ENCODE measurements at regions not wholly inside any gene's neighbourhood (a gene's known extent, or its start where the extent isn't known, plus 50 kb on each side); places are given as distances from the start of the nearest gene placed in this dataset.
"Not testable (repeated sequence)": the region's sequence is repeated elsewhere in the genome, so short reads cannot be mapped to it uniquely, and the experiment has no call there.

DNA sequence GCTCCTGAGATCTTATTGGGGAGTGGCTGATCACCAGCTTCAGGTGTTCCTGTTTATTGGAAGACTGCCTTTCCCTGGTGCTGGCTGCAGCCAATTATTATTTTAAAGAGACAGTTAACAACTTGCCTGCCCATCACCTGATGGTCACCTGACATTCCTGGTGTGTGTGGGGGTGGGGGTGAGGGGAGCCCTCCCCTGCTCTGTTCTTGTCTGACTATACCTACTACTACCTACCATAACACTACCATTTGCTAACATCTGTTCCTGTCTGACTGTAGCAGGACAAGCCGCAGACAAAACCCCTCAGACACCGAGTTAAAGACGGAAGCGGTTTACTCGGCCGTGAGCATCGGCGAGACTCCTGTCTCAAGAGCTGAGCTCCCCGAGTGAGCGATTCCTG is 54.9 kb upstream of the NBPF3 start:
- Histone ChIP-seq H3K36me3 (ENCODE audit: control insufficient read depth, insufficient read depth, low read length) (no peaks in the 10 kb centered on the region), H3K27me3 (ENCODE audit: control insufficient read depth, insufficient read depth, low read length) (no peaks in the 10 kb centered on the region), H3K9me3 (ENCODE audit: control insufficient read depth, insufficient read depth, low read length) (no peaks in the 10 kb centered on the region), H3K4me3 (ENCODE audit: low read depth, low read length) (no peak overlapping the region), H3K4me1 (ENCODE audit: control insufficient read depth, insufficient read depth, low read length) (peaks cover 3% of the 10 kb centered on the region), H3K9ac (ENCODE audit: low read depth, low read length) (no peak overlapping the region)

DNA sequence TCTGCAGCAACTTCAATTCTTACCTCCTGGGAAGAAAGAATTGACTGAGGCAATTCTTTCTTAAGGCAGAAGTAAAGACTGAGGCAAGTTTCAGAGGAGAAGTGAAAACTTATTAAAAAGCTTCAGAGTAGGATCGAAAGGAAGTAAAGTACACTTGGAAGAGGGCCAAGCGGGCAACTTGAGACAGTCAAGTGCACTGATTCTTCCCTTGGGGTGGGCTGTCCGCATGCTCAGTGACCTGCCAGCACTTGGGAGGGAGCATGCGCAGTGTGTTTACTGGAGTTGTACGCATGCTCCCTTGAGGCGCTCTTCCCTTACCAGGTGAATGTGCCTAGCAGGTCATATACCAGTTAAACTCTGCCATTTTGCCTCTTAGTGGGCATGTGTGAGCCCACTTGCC is 55.3 kb upstream of the NBPF3 start:
- no peaks in the 10 kb centered on the region for H3K36me3 ChIP-seq (ENCODE audit: control insufficient read depth, insufficient read depth, low read length)
- H3K9ac ChIP-seq (ENCODE audit: low read depth, low read length) = no peak overlapping the region
- no peaks in the 10 kb centered on the region for H3K9me3 ChIP-seq (ENCODE audit: control insufficient read depth, insufficient read depth, low read length)
- H3K27me3 ChIP-seq (ENCODE audit: control insufficient read depth, insufficient read depth, low read length) = no peaks in the 10 kb centered on the region
- H3K4me3 ChIP-seq (ENCODE audit: low read depth, low read length) = no peak overlapping the region
- H3K4me1 ChIP-seq (ENCODE audit: control insufficient read depth, insufficient read depth, low read length) = peaks cover 3% of the 10 kb centered on the region

GRCh38 chr1:21383785-21384401 is 56.0 kb upstream of the NBPF3 start:
- Histone ChIP-seq H3K4me3 (ENCODE audit: low read depth, low read length) (no peak overlapping the region), H3K9me3 (ENCODE audit: control insufficient read depth, insufficient read depth, low read length) (no peaks in the 10 kb centered on the region), H3K9ac (ENCODE audit: low read depth, low read length) (no peak overlapping the region), H3K36me3 (ENCODE audit: control insufficient read depth, insufficient read depth, low read length) (no peaks in the 10 kb centered on the region), H3K27me3 (ENCODE audit: control insufficient read depth, insufficient read depth, low read length) (no peaks in the 10 kb centered on the region), H3K4me1 (ENCODE audit: control insufficient read depth, insufficient read depth, low read length) (peaks cover 3% of the 10 kb centered on the region)

DNA sequence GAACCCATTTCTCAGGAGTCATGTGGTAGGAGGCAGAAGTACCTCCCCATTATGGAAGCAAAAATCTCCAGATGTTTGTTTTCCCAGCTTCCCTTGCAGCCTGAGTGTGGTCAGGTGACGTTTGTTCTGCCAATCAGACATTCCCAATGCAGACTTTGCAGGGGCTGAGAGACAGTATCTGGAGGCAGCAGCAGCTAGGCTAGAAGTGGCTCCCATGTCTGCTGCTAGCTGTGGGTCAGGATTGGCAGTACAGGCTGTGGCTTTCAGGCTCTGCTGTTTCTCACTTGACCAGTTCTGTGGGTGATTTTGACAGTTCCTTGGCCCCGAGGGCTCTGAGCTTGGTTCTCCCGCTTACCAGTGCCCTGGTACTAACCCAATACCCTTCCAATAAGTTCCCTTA is 58.6 kb upstream of the NBPF3 start:
- Histone ChIP-seq H3K4me1 (ENCODE audit: control insufficient read depth, insufficient read depth, low read length) (peaks cover 3% of the 10 kb centered on the region), H3K9ac (ENCODE audit: low read depth, low read length) (no peak overlapping the region), H3K36me3 (ENCODE audit: control insufficient read depth, insufficient read depth, low read length) (no peaks in the 10 kb centered on the region), H3K9me3 (ENCODE audit: control insufficient read depth, insufficient read depth, low read length) (no peaks in the 10 kb centered on the region), H3K27me3 (ENCODE audit: control insufficient read depth, insufficient read depth, low read length) (no peaks in the 10 kb centered on the region), H3K4me3 (ENCODE audit: low read depth, low read length) (no peak overlapping the region)

DNA sequence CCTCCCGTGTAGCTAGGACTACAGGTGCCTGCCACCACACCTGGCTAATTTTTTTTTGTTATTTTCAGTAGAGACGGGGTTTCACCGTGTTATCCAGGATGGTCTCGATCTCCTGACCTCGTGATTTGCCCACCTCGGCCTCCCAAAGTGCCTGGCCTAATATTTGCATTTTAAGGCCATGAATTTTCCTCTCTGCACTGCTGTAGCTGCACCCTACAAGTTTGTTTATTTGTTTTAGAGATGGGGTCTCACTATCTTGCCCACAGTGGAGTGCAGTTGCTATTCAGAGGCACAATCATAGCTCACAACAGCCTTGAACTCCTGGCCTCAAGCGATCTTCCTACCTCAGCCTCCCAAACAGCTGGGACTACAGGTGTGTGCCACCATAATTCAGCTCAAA is 59.8 kb upstream of the NBPF3 start:
- H3K36me3 ChIP-seq (ENCODE audit: control insufficient read depth, insufficient read depth, low read length) = not testable (repeated sequence)

GRCh38 chr1:21379571-21379970 is 60.4 kb upstream of the NBPF3 start:
- no peak overlapping the region for H3K9ac ChIP-seq (ENCODE audit: low read depth, low read length)
- H3K4me1 ChIP-seq (ENCODE audit: control insufficient read depth, insufficient read depth, low read length) = peaks cover 3% of the 10 kb centered on the region
- H3K36me3 ChIP-seq (ENCODE audit: control insufficient read depth, insufficient read depth, low read length) = no peaks in the 10 kb centered on the region
- no peaks in the 10 kb centered on the region for H3K27me3 ChIP-seq (ENCODE audit: control insufficient read depth, insufficient read depth, low read length)
- H3K9me3 ChIP-seq (ENCODE audit: control insufficient read depth, insufficient read depth, low read length) = no peaks in the 10 kb centered on the region
- no peak overlapping the region for H3K4me3 ChIP-seq (ENCODE audit: low read depth, low read length)

More for the DNA sequence above, 59.8 kb upstream of the NBPF3 start:
- not testable (repeated sequence) for H3K4me3 ChIP-seq (ENCODE audit: low read depth, low read length); H3K27me3 ChIP-seq (ENCODE audit: control insufficient read depth, insufficient read depth, low read length); H3K9ac ChIP-seq (ENCODE audit: low read depth, low read length); H3K4me1 ChIP-seq (ENCODE audit: control insufficient read depth, insufficient read depth, low read length); H3K9me3 ChIP-seq (ENCODE audit: control insufficient read depth, insufficient read depth, low read length)

DNA sequence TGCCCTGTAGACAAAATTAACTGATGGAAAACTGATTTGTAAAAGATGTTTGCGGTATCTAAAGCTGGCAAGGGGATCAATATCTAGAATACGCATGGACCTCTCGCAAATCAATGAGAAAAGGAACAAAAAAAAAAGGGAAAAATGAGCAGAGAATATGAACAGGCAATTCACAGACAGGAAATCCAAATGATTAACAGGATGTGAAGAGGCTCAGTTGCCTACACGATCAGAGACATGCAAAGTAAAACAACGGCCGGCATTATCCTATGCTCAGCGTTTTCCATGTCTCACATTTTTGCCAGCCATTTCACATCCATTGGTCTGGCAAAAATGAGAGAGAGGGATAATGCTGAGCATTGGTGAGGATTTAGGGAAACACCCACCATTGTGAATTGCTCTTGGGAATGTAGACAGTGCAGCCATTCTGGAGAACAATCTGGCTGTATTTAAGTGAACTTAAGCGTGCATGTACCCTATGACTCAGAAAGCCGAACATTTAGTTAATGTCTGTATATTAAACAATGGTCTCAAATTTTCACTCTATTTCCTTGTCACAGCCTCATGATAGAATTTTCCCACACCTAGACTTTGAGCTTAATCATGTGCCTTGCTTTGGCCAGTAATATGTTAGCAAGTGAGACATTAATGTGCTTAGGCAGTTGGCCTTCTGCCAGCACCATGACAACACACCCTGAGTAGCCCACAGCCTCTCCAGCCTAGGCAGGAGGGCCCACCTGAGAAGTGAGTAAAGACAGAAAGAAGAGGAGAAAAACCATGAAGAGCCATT is 61.0 kb upstream of the NBPF3 start:
- no peak overlapping the region for H3K9ac ChIP-seq (ENCODE audit: low read depth, low read length)
- no peaks in the 10 kb centered on the region for H3K9me3 ChIP-seq (ENCODE audit: control insufficient read depth, insufficient read depth, low read length)
- peaks cover 3% of the 10 kb centered on the region for H3K4me1 ChIP-seq (ENCODE audit: control insufficient read depth, insufficient read depth, low read length)
- H3K4me3 ChIP-seq (ENCODE audit: low read depth, low read length) = no peak overlapping the region
- H3K27me3 ChIP-seq (ENCODE audit: control insufficient read depth, insufficient read depth, low read length) = no peaks in the 10 kb centered on the region
- H3K36me3 ChIP-seq (ENCODE audit: control insufficient read depth, insufficient read depth, low read length) = no peaks in the 10 kb centered on the region

- no peaks in the 10 kb centered on the region for H3K36me3 ChIP-seq (ENCODE audit: control insufficient read depth, insufficient read depth, low read length)
- no peaks in the 10 kb centered on the region for H3K27me3 ChIP-seq (ENCODE audit: control insufficient read depth, insufficient read depth, low read length)
- H3K4me1 ChIP-seq (ENCODE audit: control insufficient read depth, insufficient read depth, low read length) = no peaks in the 10 kb centered on the region
- H3K4me3 ChIP-seq (ENCODE audit: low read depth, low read length) = no peak overlapping the region
- H3K9me3 ChIP-seq (ENCODE audit: control insufficient read depth, insufficient read depth, low read length) = no peaks in the 10 kb centered on the region
- H3K9ac ChIP-seq (ENCODE audit: low read depth, low read length) = no peak overlapping the region
Observed at GRCh38 chr1:21372383-21372782, 67.6 kb upstream of the NBPF3 start.

GRCh38 chr1:21369905-21370304 is 70.0 kb upstream of the NBPF3 start:
- no peaks in the 10 kb centered on the region for H3K36me3 ChIP-seq (ENCODE audit: control insufficient read depth, insufficient read depth, low read length)
- no peak overlapping the region for H3K4me3 ChIP-seq (ENCODE audit: low read depth, low read length)
- H3K9me3 ChIP-seq (ENCODE audit: control insufficient read depth, insufficient read depth, low read length) = no peaks in the 10 kb centered on the region
- H3K4me1 ChIP-seq (ENCODE audit: control insufficient read depth, insufficient read depth, low read length) = no peaks in the 10 kb centered on the region
- no peak overlapping the region for H3K9ac ChIP-seq (ENCODE audit: low read depth, low read length)
- no peaks in the 10 kb centered on the region for H3K27me3 ChIP-seq (ENCODE audit: control insufficient read depth, insufficient read depth, low read length)

GRCh38 chr1:21368515-21369289 is 71.2 kb upstream of the NBPF3 start:
- Histone ChIP-seq H3K9ac (ENCODE audit: low read depth, low read length) (no peak overlapping the region), H3K4me1 (ENCODE audit: control insufficient read depth, insufficient read depth, low read length) (no peaks in the 10 kb centered on the region), H3K27me3 (ENCODE audit: control insufficient read depth, insufficient read depth, low read length) (no peaks in the 10 kb centered on the region)

GRCh38 chr1:21367973-21368514 is 71.9 kb upstream of the NBPF3 start:
- H3K4me3 ChIP-seq (ENCODE audit: low read depth, low read length); H3K9me3 ChIP-seq (ENCODE audit: control insufficient read depth, insufficient read depth, low read length): not testable (repeated sequence)

More at GRCh38 chr1:21368515-21369289, 71.2 kb upstream of the NBPF3 start:
- H3K9me3 ChIP-seq (ENCODE audit: control insufficient read depth, insufficient read depth, low read length) = no peaks in the 10 kb centered on the region
- H3K36me3 ChIP-seq (ENCODE audit: control insufficient read depth, insufficient read depth, low read length) = no peaks in the 10 kb centered on the region
- no peak overlapping the region for H3K4me3 ChIP-seq (ENCODE audit: low read depth, low read length)

More at GRCh38 chr1:21367973-21368514, 71.9 kb upstream of the NBPF3 start:
- H3K36me3 ChIP-seq (ENCODE audit: control insufficient read depth, insufficient read depth, low read length); H3K9ac ChIP-seq (ENCODE audit: low read depth, low read length); H3K4me1 ChIP-seq (ENCODE audit: control insufficient read depth, insufficient read depth, low read length); H3K27me3 ChIP-seq (ENCODE audit: control insufficient read depth, insufficient read depth, low read length): not testable (repeated sequence)

Measured in iPS-15b (cell line).